ENCODE measurements at regions not wholly inside any gene's neighbourhood (a gene's known extent, or its start where the extent isn't known, plus 50 kb on each side); places are given as distances from the start of the nearest gene placed in this dataset.

GRCh38 chr16:86199182-86199581 is 300.2 kb downstream of the IRF8 start:
- Histone ChIP-seq H2AFZ (ENCODE audit: low read depth, low read length, poor library complexity, severe bottlenecking) (no peak overlapping the region), H3K9me3 (ENCODE audit: control insufficient read depth in 1 of 2, insufficient read depth in 1 of 2, low read depth in 1 of 2, low read length in 2 of 2) (no peaks in the 10 kb centered on the region), H3K4me2 (ENCODE audit: low read length) (no peak overlapping the region), H3K9ac (ENCODE audit: low read length) (no peak overlapping the region), H3K4me1 (ENCODE audit: control insufficient read depth in 1 of 2, insufficient read depth in 2 of 2, low read length in 2 of 2) (no peaks in the 10 kb centered on the region), H3K9me2 (ENCODE audit: insufficient read depth) (no peaks in the 10 kb centered on the region), H3K27ac (ENCODE audit: low read depth, low read length) (no peak overlapping the region), H3K4me3 (replicated peaks in 1 of 2; ENCODE audit: low read depth in 1 of 2, low read length in 2 of 2) (no peak overlapping the region), H3K27me3 (ENCODE audit: insufficient read depth, low read length) (peaks cover 82% of the 10 kb centered on the region), H3K36me3 (ENCODE audit: control insufficient read depth in 1 of 2, insufficient read depth in 2 of 2, low read length in 2 of 2) (no peaks in the 10 kb centered on the region), H4K20me1 (ENCODE audit: insufficient read depth) (no peaks in the 10 kb centered on the region), H3K79me2 (ENCODE audit: insufficient read depth, low read length) (no peaks in the 10 kb centered on the region)
- ChIA-PET RAD21 (ENCODE audit: low non-redundant PET in 1 of 2, low total read pairs in 2 of 2, uncharacterized antibody in 2 of 2, unreplicated experiment in 2 of 2) (no interaction called here), POLR2A (no interaction called here), CTCF (no interaction called here)
- DNase-seq (ENCODE audit: low read depth, low spot score) (no peak), ATAC-seq (no peak)
- 0 out of 2 replicates have a peak, but pooled peaks have one; percentile 81 for TF ChIP-seq EZH2phosphoT487 (IDR thresholded peaks at IDR 0.05; ENCODE audit: borderline replicate concordance)
- no peak for TF ChIP-seq CEBPB (IDR thresholded peaks at IDR 0.05; ENCODE audit: low read depth)
- intact Hi-C loops (cut with micrococcal nuclease), result no loop called here
- no TSS peak for BruUV-seq (replicated peaks)

DNA sequence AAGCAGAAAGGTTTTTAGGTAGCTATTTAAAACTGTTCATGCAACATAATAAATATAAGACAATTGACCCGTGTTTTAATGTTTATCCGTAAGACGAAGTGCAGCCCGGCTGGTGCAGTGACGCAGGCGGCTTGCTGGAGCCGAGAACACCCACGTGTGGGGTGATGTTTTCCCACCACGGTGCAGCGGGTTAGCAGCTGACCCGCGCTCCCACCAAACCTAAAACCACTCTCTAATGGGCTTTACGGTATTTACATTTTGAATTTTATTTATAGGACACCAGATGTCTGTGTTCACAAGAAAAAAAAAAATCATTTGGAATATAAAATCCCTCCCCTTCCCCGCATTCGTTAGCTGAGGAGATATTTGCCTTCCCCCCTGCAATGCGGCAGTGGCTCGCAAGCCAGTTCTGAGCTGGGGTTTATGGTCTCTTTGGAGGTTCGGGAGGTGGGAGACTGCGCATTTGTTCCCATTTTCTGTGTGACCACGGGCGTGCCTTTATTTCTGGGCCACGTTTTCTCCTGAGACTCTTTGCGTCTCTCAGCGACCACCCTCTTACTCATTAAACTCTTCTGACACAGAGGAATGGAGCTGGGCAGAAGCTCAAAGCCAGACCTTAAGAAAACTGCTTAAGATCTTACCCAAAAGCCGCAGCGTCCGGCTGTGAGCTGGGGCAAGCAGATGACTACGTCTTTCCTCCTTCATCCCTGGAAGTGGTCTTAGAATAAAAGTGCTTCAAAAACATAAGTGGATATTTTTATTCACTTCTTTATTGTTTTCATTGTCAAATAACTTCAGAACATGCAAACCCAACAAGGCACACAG is 301.1 kb downstream of the IRF8 start:
- CTCF ChIA-PET, result no interaction called here
- no TSS peak for BruUV-seq (replicated peaks)
- TF ChIP-seq ELF1 (IDR thresholded peaks at IDR 0.05; ENCODE audit: borderline replicate concordance, low read depth), result no peak
- no peak for TF ChIP-seq ZBTB33 (IDR thresholded peaks at IDR 0.05; ENCODE audit: extremely low read depth, insufficient replicate concordance, low read length)
- TF ChIP-seq YY1 (IDR thresholded peaks at IDR 0.05; ENCODE audit: extremely low read depth, insufficient replicate concordance, low read depth, low read length), result no peak
- no peak for TF ChIP-seq EGR1 (IDR thresholded peaks at IDR 0.05; ENCODE audit: low read depth)
- TF ChIP-seq ZNF274 (IDR thresholded peaks at IDR 0.05; ENCODE audit: low read depth, low read length), result no peak
- TF ChIP-seq EZH2 (IDR thresholded peaks at IDR 0.05), result no peak
- TF ChIP-seq POLR2A (IDR thresholded peaks at IDR 0.05; ENCODE audit: borderline replicate concordance, extremely low read depth, insufficient read depth, insufficient read length), result no peak
- no peak for TF ChIP-seq TCF7L2 (IDR thresholded peaks at IDR 0.05; ENCODE audit: borderline replicate concordance, extremely low read depth, insufficient read depth, insufficient read length)
- no peak for TF ChIP-seq FOSL1 (IDR thresholded peaks at IDR 0.05; ENCODE audit: low read depth)
- TF ChIP-seq MAX (IDR thresholded peaks at IDR 0.05), result no peak
- TF ChIP-seq JUND (IDR thresholded peaks at IDR 0.05), result no peak
- TF ChIP-seq SIN3A (IDR thresholded peaks at IDR 0.05; ENCODE audit: low read depth), result no peak
- TF ChIP-seq EZH2phosphoT487 (IDR thresholded peaks at IDR 0.05; ENCODE audit: borderline replicate concordance), result no peak
- TF ChIP-seq, protein P1, sequence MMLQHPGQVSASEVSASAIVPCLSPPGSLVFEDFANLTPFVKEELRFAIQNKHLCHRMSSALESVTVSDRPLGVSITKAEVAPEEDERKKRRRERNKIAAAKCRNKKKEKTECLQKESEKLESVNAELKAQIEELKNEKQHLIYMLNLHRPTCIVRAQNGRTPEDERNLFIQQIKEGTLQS (IDR thresholded peaks at IDR 0.05), result no peak
- no peak for TF ChIP-seq SP1 (IDR thresholded peaks at IDR 0.05; ENCODE audit: low read depth)
- no peak for TF ChIP-seq SRF (IDR thresholded peaks at IDR 0.05; ENCODE audit: low read depth)
- no peak for TF ChIP-seq RAD21 (IDR thresholded peaks at IDR 0.05; ENCODE audit: low read depth)

More for the DNA sequence above, 301.1 kb downstream of the IRF8 start:
- Histone ChIP-seq H3K4me3 (replicated peaks in 1 of 2; ENCODE audit: low read depth in 1 of 2, low read length in 2 of 2) (no peak overlapping the region), H3K9ac (ENCODE audit: low read length) (no peak overlapping the region), H3K79me2 (ENCODE audit: insufficient read depth, low read length) (no peaks in the 10 kb centered on the region), H3K27me3 (ENCODE audit: insufficient read depth, low read length) (peaks cover 73% of the 10 kb centered on the region), H2AFZ (ENCODE audit: low read depth, low read length, poor library complexity, severe bottlenecking) (no peak overlapping the region), H3K9me3 (ENCODE audit: control insufficient read depth in 1 of 2, insufficient read depth in 1 of 2, low read depth in 1 of 2, low read length in 2 of 2) (no peaks in the 10 kb centered on the region), H3K9me2 (ENCODE audit: insufficient read depth) (no peaks in the 10 kb centered on the region), H3K36me3 (ENCODE audit: control insufficient read depth in 1 of 2, insufficient read depth in 2 of 2, low read length in 2 of 2) (no peaks in the 10 kb centered on the region), H3K27ac (ENCODE audit: low read depth, low read length) (no peak overlapping the region), H3K4me2 (ENCODE audit: low read length) (no peak overlapping the region), H4K20me1 (ENCODE audit: insufficient read depth) (no peaks in the 10 kb centered on the region), H3K4me1 (ENCODE audit: control insufficient read depth in 1 of 2, insufficient read depth in 2 of 2, low read length in 2 of 2) (no peaks in the 10 kb centered on the region)
- ChIA-PET RAD21 (ENCODE audit: low non-redundant PET in 1 of 2, low total read pairs in 2 of 2, uncharacterized antibody in 2 of 2, unreplicated experiment in 2 of 2) (no interaction called here), POLR2A (no interaction called here)
- intact Hi-C loops (cut with micrococcal nuclease), result loop anchor here (10.0 kb wide), 1 partner anchor 55 kb away; no protein-coding TSS in a partner anchor
- ATAC-seq, result no peak
- no peak for DNase-seq (ENCODE audit: low read depth, low spot score)
